ENCODE measurements at regions not wholly inside any gene's neighbourhood (a gene's known extent, or its start where the extent isn't known, plus 50 kb on each side); places are given as distances from the start of the nearest gene placed in this dataset.

DNA sequence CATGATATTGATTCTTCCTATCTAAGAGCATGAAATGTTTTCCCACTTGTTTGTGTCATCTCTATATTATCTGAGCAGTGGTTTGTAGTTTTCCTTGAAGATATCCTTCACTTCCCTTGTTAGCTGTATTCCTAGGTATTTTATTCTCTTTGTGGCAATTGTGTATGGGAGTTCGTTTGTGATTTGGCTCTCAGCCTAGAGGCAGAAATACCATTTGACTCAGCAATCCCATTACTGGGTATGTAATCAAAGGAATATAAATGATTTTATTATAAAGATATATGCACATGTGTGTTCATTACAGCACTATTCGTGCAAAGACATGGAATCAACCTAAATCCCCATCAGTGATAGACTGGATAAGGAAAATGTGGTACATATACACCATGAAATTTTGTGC lies 172.7 kb upstream of the IL15 start:
- no peaks in the 10 kb centered on the region for H3K4me1 ChIP-seq
- no peaks in the 10 kb centered on the region for H3K27me3 ChIP-seq
- no peak overlapping the region for H3K4me3 ChIP-seq
- no peak for DNase-seq
- H3K36me3 ChIP-seq, result no peaks in the 10 kb centered on the region
- WGBS, 2 donors, result 51 to 60% methylated on average over 2 of the region's 2 CpGs
- intact Hi-C loops (cut with DNase I), result no loop called here
- H3K9me3 ChIP-seq, result no peaks in the 10 kb centered on the region
- TF ChIP-seq POLR2AphosphoS5 (IDR thresholded peaks at IDR 0.05) (no peak), POLR2A (IDR thresholded peaks at IDR 0.05) (no peak), EP300 (IDR thresholded peaks at IDR 0.05) (no peak)
- TF ChIP-seq, protein P1, sequence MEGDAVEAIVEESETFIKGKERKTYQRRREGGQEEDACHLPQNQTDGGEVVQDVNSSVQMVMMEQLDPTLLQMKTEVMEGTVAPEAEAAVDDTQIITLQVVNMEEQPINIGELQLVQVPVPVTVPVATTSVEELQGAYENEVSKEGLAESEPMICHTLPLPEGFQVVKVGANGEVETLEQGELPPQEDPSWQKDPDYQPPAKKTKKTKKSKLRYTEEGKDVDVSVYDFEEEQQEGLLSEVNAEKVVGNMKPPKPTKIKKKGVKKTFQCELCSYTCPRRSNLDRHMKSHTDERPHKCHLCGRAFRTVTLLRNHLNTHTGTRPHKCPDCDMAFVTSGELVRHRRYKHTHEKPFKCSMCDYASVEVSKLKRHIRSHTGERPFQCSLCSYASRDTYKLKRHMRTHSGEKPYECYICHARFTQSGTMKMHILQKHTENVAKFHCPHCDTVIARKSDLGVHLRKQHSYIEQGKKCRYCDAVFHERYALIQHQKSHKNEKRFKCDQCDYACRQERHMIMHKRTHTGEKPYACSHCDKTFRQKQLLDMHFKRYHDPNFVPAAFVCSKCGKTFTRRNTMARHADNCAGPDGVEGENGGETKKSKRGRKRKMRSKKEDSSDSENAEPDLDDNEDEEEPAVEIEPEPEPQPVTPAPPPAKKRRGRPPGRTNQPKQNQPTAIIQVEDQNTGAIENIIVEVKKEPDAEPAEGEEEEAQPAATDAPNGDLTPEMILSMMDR (IDR thresholded peaks at IDR 0.05), result no peak
- no peak overlapping the region for H3K27ac ChIP-seq

DNA sequence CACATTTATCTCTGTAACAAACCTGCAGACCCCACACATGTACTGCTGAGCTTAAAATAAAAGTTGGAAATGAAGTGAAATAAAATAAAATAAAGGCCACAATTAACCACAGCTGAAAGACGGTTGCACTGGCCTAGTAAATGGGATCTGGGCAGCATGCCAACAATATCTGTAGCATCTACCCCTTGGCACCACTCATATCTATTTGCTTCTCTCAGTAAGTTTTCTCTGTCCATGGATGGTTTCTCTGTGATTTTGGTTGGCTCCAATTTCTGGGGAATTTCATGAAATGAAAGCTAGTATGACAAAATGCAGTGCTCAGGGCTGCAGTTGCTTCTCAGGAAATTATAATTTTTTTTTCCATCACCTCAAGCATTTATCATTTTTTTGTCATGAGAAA lies 172.0 kb upstream of the IL15 start:
- no peaks in the 10 kb centered on the region for H3K9me3 ChIP-seq
- WGBS, 2 donors, result 23 to 38% methylated on average over 1 of the region's 1 CpG
- no peak for TF ChIP-seq POLR2AphosphoS5 (IDR thresholded peaks at IDR 0.05)

DNA sequence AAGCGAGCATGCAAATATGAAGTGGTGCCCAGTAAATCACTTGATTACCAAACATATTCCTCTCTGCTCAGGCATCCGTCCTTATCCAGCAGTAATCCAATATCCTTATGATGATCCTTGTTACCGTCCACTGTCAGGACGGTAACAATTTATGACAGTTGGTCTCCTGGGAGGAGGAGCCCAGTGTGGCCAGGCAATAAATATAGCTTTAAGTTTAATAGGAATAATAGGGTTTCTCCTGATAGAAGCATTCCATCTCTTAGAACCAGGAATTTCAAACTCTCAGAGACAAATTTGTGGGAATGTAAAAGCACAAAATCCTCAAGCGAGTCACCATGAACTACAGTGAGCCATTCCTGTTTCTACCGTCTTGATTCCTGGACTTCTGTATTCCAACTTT lies 171.2 kb upstream of the IL15 start:
- intact Hi-C loops (cut with DNase I), result no loop called here
- 93 to 96% methylated on average over 6 of the region's 6 CpGs for WGBS, 2 donors
- H3K4me1 ChIP-seq, result no peaks in the 10 kb centered on the region
- no peaks in the 10 kb centered on the region for H3K9me3 ChIP-seq
- H3K36me3 ChIP-seq, result no peaks in the 10 kb centered on the region
- H3K27me3 ChIP-seq, result no peaks in the 10 kb centered on the region
- H3K27ac ChIP-seq, result no peak overlapping the region
- no peak for DNase-seq
- H3K4me3 ChIP-seq, result no peak overlapping the region
- TF ChIP-seq, protein P1 (IDR thresholded peaks at IDR 0.05), result no peak
- TF ChIP-seq EP300 (IDR thresholded peaks at IDR 0.05) (no peak), POLR2A (IDR thresholded peaks at IDR 0.05) (no peak), POLR2AphosphoS5 (IDR thresholded peaks at IDR 0.05) (no peak)

More for the DNA sequence above, 172.0 kb upstream of the IL15 start:
- H3K4me3 ChIP-seq, result no peak overlapping the region
- intact Hi-C loops (cut with DNase I), result no loop called here
- no peak for DNase-seq
- H3K27ac ChIP-seq, result no peak overlapping the region
- no peaks in the 10 kb centered on the region for H3K4me1 ChIP-seq
- no peaks in the 10 kb centered on the region for H3K36me3 ChIP-seq
- no peaks in the 10 kb centered on the region for H3K27me3 ChIP-seq

DNA sequence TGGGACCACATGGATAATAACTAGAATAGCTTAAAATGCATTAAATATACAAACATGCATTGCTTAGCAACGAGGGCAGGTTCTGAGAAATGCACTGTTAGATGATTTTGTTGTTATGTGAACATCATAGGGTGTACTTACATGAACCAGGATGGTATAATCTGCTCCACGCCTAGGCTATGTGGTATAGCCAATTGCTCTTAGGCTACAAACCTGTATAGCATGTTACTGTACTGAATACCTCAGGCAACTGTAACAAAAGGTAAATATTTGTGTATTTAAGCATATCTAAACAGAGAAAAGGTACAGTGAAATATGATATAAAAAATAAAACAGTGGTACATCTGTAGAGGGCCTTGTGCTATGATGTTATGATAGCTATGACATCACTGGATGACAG lies 169.2 kb upstream of the IL15 start:
- no peaks in the 10 kb centered on the region for H3K27me3 ChIP-seq
- no peak for DNase-seq
- whole genome bisulfite sequencing, 2 donors, result 56 to 71% methylated on average over 2 of the region's 2 CpGs
- no peak overlapping the region for H3K4me3 ChIP-seq
- intact Hi-C loops (cut with DNase I), result no loop called here
- no peaks in the 10 kb centered on the region for H3K4me1 ChIP-seq
- H3K36me3 ChIP-seq, result no peaks in the 10 kb centered on the region
- no peak overlapping the region for H3K27ac ChIP-seq
- no peaks in the 10 kb centered on the region for H3K9me3 ChIP-seq
- TF ChIP-seq POLR2AphosphoS5 (IDR thresholded peaks at IDR 0.05) (no peak), POLR2A (IDR thresholded peaks at IDR 0.05) (no peak), EP300 (IDR thresholded peaks at IDR 0.05) (no peak)
- TF ChIP-seq, protein P1 (IDR thresholded peaks at IDR 0.05), result no peak

GRCh38 chr4:141469392-141469791 lies 167.0 kb upstream of the IL15 start:
- Histone ChIP-seq H3K36me3 (no peaks in the 10 kb centered on the region), H3K9me3 (no peaks in the 10 kb centered on the region), H3K4me1 (peaks cover 0 to 18% (median 11%) of the 10 kb centered on the region in 4 donors), H3K27ac (no peak overlapping the region), H3K4me3 (no peak overlapping the region), H3K27me3 (no peaks in the 10 kb centered on the region)
- no peak for TF ChIP-seq POLR2A (IDR thresholded peaks at IDR 0.05)
- TF ChIP-seq, protein P1 (IDR thresholded peaks at IDR 0.05), result no peak
- TF ChIP-seq POLR2AphosphoS5 (IDR thresholded peaks at IDR 0.05), result no peak
- TF ChIP-seq EP300 (IDR thresholded peaks at IDR 0.05), result no peak
- intact Hi-C loops (cut with DNase I), result no loop called here
- WGBS, 2 donors, result 82 to 84% methylated on average over 1 of the region's 1 CpG
- DNase-seq, result no peak
